ENCODE measurements at regions not wholly inside any gene's neighbourhood (a gene's known extent, or its start where the extent isn't known, plus 50 kb on each side); places are given as distances from the start of the nearest gene placed in this dataset.

DNA sequence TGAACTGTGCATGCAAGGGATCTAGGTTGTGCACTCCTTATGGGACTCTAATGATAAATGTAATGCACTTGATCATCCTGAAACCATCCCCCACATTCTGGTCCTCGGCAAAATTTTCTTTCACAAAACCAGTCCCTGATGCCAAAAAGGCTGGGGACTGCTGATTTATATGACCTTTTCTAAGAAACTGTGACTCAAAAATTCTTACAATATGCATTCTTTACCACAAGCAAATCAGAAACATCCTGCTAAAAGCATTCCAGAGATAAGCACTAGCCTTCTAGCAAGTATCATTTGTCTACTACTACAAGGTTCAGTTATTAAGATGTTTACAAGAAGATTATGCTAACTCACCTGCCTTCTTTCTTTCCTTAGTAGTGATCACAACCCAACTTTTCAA is 166.5 kb upstream of the PCDH7 start:
- dilution Hi-C loops (cut with MboI; ENCODE audit: extremely low pct_ligation_motif_present, low sequenced_read_pairs): no loop called here
- Histone ChIP-seq H3K27ac (ENCODE audit: insufficient read depth, low read depth, low read length) (no peak overlapping the region), H3K36me3 (ENCODE audit: control insufficient read depth in 2 of 2, extremely low read depth in 1 of 2, insufficient read depth in 2 of 2, low read length in 2 of 2) (no peaks in the 10 kb centered on the region), H3K4me2 (ENCODE audit: insufficient read depth, low read length) (no peak overlapping the region), H3K4me1 (ENCODE audit: control insufficient read depth, extremely low read depth, insufficient read depth, low read length) (no peaks in the 10 kb centered on the region), H3K9me3 (replicated peaks; ENCODE audit: control insufficient read depth, insufficient read depth, low read length) (no peaks in the 10 kb centered on the region), H3K79me2 (ENCODE audit: control insufficient read depth, insufficient read depth, low read length) (no peaks in the 10 kb centered on the region), H3K9ac (replicated peaks; ENCODE audit: extremely low read depth, insufficient read depth, low read length) (no peak overlapping the region), H2AFZ (ENCODE audit: low read depth, low read length) (no peak overlapping the region), H3K4me3 (replicated peaks in 1 of 3; ENCODE audit: insufficient read depth in 1 of 3, low read depth in 1 of 3, low read length in 3 of 3) (no peak overlapping the region), H4K20me1 (replicated peaks; ENCODE audit: control insufficient read depth, extremely low read depth, insufficient read depth, low read length) (no peaks in the 10 kb centered on the region), H3K27me3 (ENCODE audit: control insufficient read depth in 2 of 2, insufficient read depth in 2 of 2, low read length in 2 of 2) (no peaks in the 10 kb centered on the region), H3K9me1 (replicated peaks; ENCODE audit: control insufficient read depth, extremely low read depth, insufficient read depth, low read length) (no peaks in the 10 kb centered on the region)
- DNase-seq (ENCODE audit: low read depth, low spot score) (no peak), FAIRE-seq (no peak)
- CTCF ChIA-PET: no interaction called here
- no TSS peak for BruUV-seq (replicated peaks)
- POLR2A ChIA-PET: no interaction called here
- intact Hi-C loops (cut with micrococcal nuclease): no loop called here
- TF ChIP-seq, protein P1, sequence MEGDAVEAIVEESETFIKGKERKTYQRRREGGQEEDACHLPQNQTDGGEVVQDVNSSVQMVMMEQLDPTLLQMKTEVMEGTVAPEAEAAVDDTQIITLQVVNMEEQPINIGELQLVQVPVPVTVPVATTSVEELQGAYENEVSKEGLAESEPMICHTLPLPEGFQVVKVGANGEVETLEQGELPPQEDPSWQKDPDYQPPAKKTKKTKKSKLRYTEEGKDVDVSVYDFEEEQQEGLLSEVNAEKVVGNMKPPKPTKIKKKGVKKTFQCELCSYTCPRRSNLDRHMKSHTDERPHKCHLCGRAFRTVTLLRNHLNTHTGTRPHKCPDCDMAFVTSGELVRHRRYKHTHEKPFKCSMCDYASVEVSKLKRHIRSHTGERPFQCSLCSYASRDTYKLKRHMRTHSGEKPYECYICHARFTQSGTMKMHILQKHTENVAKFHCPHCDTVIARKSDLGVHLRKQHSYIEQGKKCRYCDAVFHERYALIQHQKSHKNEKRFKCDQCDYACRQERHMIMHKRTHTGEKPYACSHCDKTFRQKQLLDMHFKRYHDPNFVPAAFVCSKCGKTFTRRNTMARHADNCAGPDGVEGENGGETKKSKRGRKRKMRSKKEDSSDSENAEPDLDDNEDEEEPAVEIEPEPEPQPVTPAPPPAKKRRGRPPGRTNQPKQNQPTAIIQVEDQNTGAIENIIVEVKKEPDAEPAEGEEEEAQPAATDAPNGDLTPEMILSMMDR (IDR thresholded peaks at IDR 0.05; ENCODE audit: extremely low read depth in 1 of 2, insufficient read depth in 1 of 2, low read depth in 1 of 2, low read length in 2 of 2): no peak
- TF ChIP-seq EZH2 (IDR thresholded peaks at IDR 0.05; ENCODE audit: borderline replicate concordance, low read depth, low read length, severe bottlenecking): no peak
- no peak for TF ChIP-seq MAX (IDR thresholded peaks at IDR 0.05; ENCODE audit: insufficient read depth, insufficient read length)
- TF ChIP-seq FOS (IDR thresholded peaks at IDR 0.05; ENCODE audit: borderline replicate concordance, insufficient read depth, low read length): no peak

GRCh38 chr4:30555775-30556174 is 164.4 kb upstream of the PCDH7 start:
- TF ChIP-seq, protein P1 (IDR thresholded peaks at IDR 0.05; ENCODE audit: extremely low read depth in 1 of 2, insufficient read depth in 1 of 2, low read depth in 1 of 2, low read length in 2 of 2): no peak
- no peak for TF ChIP-seq GATA2 (IDR thresholded peaks at IDR 0.05; ENCODE audit: insufficient read depth, insufficient read length, low read depth, low read length)
- TF ChIP-seq FOS (IDR thresholded peaks at IDR 0.05; ENCODE audit: borderline replicate concordance, insufficient read depth, low read length): no peak
- no peak for TF ChIP-seq POLR2A (IDR thresholded peaks at IDR 0.05; ENCODE audit: low read depth, low read length)
- TF ChIP-seq MAX (IDR thresholded peaks at IDR 0.05; ENCODE audit: insufficient read depth, insufficient read length): no peak
- TF ChIP-seq EZH2 (IDR thresholded peaks at IDR 0.05; ENCODE audit: borderline replicate concordance, low read depth, low read length, severe bottlenecking): no peak
- TF ChIP-seq POLR2AphosphoS5 (IDR thresholded peaks at IDR 0.05; ENCODE audit: insufficient read depth, low read depth, low read length): no peak
- Histone ChIP-seq H3K4me3 (replicated peaks in 1 of 3; ENCODE audit: insufficient read depth in 1 of 3, low read depth in 1 of 3, low read length in 3 of 3) (no peak overlapping the region), H3K9me3 (replicated peaks; ENCODE audit: control insufficient read depth, insufficient read depth, low read length) (no peaks in the 10 kb centered on the region), H3K79me2 (ENCODE audit: control insufficient read depth, insufficient read depth, low read length) (no peaks in the 10 kb centered on the region), H3K36me3 (ENCODE audit: control insufficient read depth in 2 of 2, extremely low read depth in 1 of 2, insufficient read depth in 2 of 2, low read length in 2 of 2) (no peaks in the 10 kb centered on the region), H2AFZ (ENCODE audit: low read depth, low read length) (no peak overlapping the region), H3K9ac (replicated peaks; ENCODE audit: extremely low read depth, insufficient read depth, low read length) (no peak overlapping the region), H4K20me1 (replicated peaks; ENCODE audit: control insufficient read depth, extremely low read depth, insufficient read depth, low read length) (no peaks in the 10 kb centered on the region), H3K9me1 (replicated peaks; ENCODE audit: control insufficient read depth, extremely low read depth, insufficient read depth, low read length) (no peaks in the 10 kb centered on the region), H3K27ac (ENCODE audit: insufficient read depth, low read depth, low read length) (no peak overlapping the region), H3K4me2 (ENCODE audit: insufficient read depth, low read length) (no peak overlapping the region), H3K27me3 (ENCODE audit: control insufficient read depth in 2 of 2, insufficient read depth in 2 of 2, low read length in 2 of 2) (no peaks in the 10 kb centered on the region), H3K4me1 (ENCODE audit: control insufficient read depth, extremely low read depth, insufficient read depth, low read length) (no peaks in the 10 kb centered on the region)
- ChIA-PET POLR2A (no interaction called here), CTCF (interaction anchor here (1.0 kb wide), 1 partner anchor 13 kb away, joined by 3 read pairs; no protein-coding TSS in a partner anchor)
- FAIRE-seq (no peak), DNase-seq (ENCODE audit: low read depth, low spot score) (no peak)
- intact Hi-C loops (cut with micrococcal nuclease): no loop called here
- BruUV-seq (replicated peaks): no TSS peak
- dilution Hi-C loops (cut with MboI; ENCODE audit: extremely low pct_ligation_motif_present, low sequenced_read_pairs): no loop called here

Measured in endothelial cell of umbilical vein (primary cell).